NCI-H748 treated with DMSO at 0.1 percent for 48 hours (cell line): ENCODE measurements at regions not wholly inside any gene's neighbourhood (a gene's known extent, or its start where the extent isn't known, plus 50 kb on each side); places are given as distances from the start of the nearest gene placed in this dataset.
"Not testable (repeated sequence)": the region's sequence is repeated elsewhere in the genome, so short reads cannot be mapped to it uniquely, and the experiment has no call there.

Experiments used
- DNase-seq: peaks from one replicate; lab custom pipeline; 2025; lab: John Stamatoyannopoulos, UW

- DNase-seq: no peak
Measured at GRCh38 chr6:140460267-140460666, 1085.8 kb upstream of the CITED2 start.

- DNase-seq: no peak
Measured at GRCh38 chr6:140459209-140459608, 1084.8 kb upstream of the CITED2 start.

- no peak for DNase-seq
Measured at GRCh38 chr6:140446241-140446640, 1071.8 kb upstream of the CITED2 start.

- DNase-seq: no peak
Measured at GRCh38 chr6:140445474-140446004, 1071.1 kb upstream of the CITED2 start.

GRCh38 chr6:140443112-140443511 is 1068.7 kb upstream of the CITED2 start:
- DNase-seq: not testable (repeated sequence)

GRCh38 chr6:140441256-140441655 is 1066.8 kb upstream of the CITED2 start:
- DNase-seq: no peak

- DNase-seq: no peak
Measured at GRCh38 chr6:140440223-140440835, 1065.9 kb upstream of the CITED2 start.

- no peak for DNase-seq
Measured at GRCh38 chr6:140438346-140438735, 1063.9 kb upstream of the CITED2 start.

- no peak for DNase-seq
Measured at GRCh38 chr6:140437619-140438345, 1063.3 kb upstream of the CITED2 start.

GRCh38 chr6:140436023-140436811 is 1061.8 kb upstream of the CITED2 start:
- no peak for DNase-seq

GRCh38 chr6:140434761-140435160 is 1060.3 kb upstream of the CITED2 start:
- DNase-seq: no peak

- no peak for DNase-seq
Measured at GRCh38 chr6:140433072-140433471, 1058.6 kb upstream of the CITED2 start.

- DNase-seq: no peak
Measured at GRCh38 chr6:140427842-140428241, 1053.4 kb upstream of the CITED2 start.

- no peak for DNase-seq
Measured at GRCh38 chr6:140414966-140415620, 1040.6 kb upstream of the CITED2 start.

GRCh38 chr6:140403020-140403419 is 1028.6 kb upstream of the CITED2 start:
- no peak for DNase-seq

GRCh38 chr6:140401761-140402160 is 1027.3 kb upstream of the CITED2 start:
- DNase-seq: no peak

GRCh38 chr6:140398076-140398475 is 1023.6 kb upstream of the CITED2 start:
- no peak for DNase-seq

GRCh38 chr6:140397106-140397505 is 1022.7 kb upstream of the CITED2 start:
- no peak for DNase-seq

GRCh38 chr6:140393665-140394540 is 1019.5 kb upstream of the CITED2 start:
- DNase-seq: peak; percentile 72

GRCh38 chr6:140388815-140389214 is 1014.4 kb upstream of the CITED2 start:
- no peak for DNase-seq

- no peak for DNase-seq
Measured at GRCh38 chr6:140388192-140388802, 1013.8 kb upstream of the CITED2 start.
